ENCODE measurements at regions not wholly inside any gene's neighbourhood (a gene's known extent, or its start where the extent isn't known, plus 50 kb on each side); places are given as distances from the start of the nearest gene placed in this dataset.
A peak's percentile ranks its signal among the peaks of the same experiment; 100 is the strongest.

DNA sequence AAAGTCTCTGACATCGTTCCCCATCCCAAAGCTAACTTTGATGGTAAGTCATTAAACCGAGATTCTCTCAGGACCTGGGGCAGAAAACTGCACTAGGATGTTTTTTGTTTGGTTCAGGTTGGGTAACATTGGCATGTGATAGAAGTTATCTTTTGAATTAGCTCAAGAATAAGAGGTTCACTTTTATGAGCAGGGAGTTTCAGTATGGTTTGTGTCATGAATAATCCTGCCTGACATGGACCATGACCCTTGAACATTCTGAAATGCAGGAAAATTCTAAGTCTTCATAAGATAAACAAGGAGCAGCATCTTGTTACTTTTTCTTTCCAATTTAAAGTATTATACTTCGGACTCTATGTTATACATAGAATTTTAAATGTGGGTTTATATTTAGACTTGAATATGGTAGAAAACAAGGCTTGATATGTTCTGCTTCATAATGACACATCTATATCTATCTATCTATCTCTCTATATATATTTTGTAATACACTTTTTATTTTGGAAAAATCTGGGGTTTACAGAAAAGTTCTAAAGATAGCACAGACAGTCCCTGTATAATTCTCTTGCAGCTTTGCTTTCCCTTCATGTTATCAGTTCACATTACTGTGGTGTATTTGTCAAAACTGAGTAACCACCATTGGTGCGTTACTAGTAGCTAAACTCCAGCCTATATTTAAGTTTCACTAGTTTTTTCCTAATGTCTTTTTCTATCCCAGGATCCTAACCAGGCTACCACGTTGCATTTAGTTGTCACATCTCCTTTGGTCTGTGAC, 102.7 kb upstream of the TAF11L2 start:
- ChIA-PET POLR2A (interaction anchor here (0.8 kb wide), 1 partner anchor 16 kb away, joined by 6 read pairs; no protein-coding TSS in a partner anchor), CTCF (interaction anchor here (0.6 kb wide), 2 partner anchors 482 to 572 kb away, joined by 4 read pairs; no protein-coding TSS in a partner anchor)
- Mint-ChIP-seq H3K27me3 (ENCODE audit: insufficient read depth, unreplicated experiment) (no peaks in the 10 kb centered on the region), H3K9me3 (ENCODE audit: unreplicated experiment) (peaks cover 7% of the 10 kb centered on the region), H3K4me1 (ENCODE audit: insufficient read depth, unreplicated experiment) (peaks cover 22% of the 10 kb centered on the region), H3K36me3 (ENCODE audit: insufficient read depth, unreplicated experiment) (no peaks in the 10 kb centered on the region), H3K4me3 (ENCODE audit: unreplicated experiment) (no peak overlapping the region), H3K27ac (ENCODE audit: low read depth, unreplicated experiment) (no peak overlapping the region)
- no peak for DNase-seq (ENCODE audit: unreplicated experiment)
- BruUV-seq (replicated peaks), result no TSS peak
- TF ChIP-seq CTCF (IDR thresholded peaks at IDR 0.05; ENCODE audit: unreplicated experiment), result no peak
- intact Hi-C loops (cut with micrococcal nuclease), result no loop called here

GRCh38 chr5:17396247-17396646, 101.8 kb upstream of the TAF11L2 start:
- H3K27me3 Mint-ChIP-seq (ENCODE audit: insufficient read depth, unreplicated experiment), result no peaks in the 10 kb centered on the region
- H3K9me3 Mint-ChIP-seq (ENCODE audit: unreplicated experiment), result peaks cover 7% of the 10 kb centered on the region
- peaks cover 22% of the 10 kb centered on the region for H3K4me1 Mint-ChIP-seq (ENCODE audit: insufficient read depth, unreplicated experiment)
- intact Hi-C loops (cut with micrococcal nuclease), result no loop called here
- POLR2A ChIA-PET, result interaction anchor here (0.8 kb wide), 1 partner anchor 297 kb away, joined by 4 read pairs; no protein-coding TSS in a partner anchor
- CTCF ChIA-PET, result no interaction called here
- DNase-seq (ENCODE audit: unreplicated experiment), result no peak
- no peaks in the 10 kb centered on the region for H3K36me3 Mint-ChIP-seq (ENCODE audit: insufficient read depth, unreplicated experiment)
- BruUV-seq (replicated peaks), result no TSS peak
- no peak for TF ChIP-seq CTCF (IDR thresholded peaks at IDR 0.05; ENCODE audit: unreplicated experiment)
- H3K4me3 Mint-ChIP-seq (ENCODE audit: unreplicated experiment), result no peak overlapping the region
- no peak overlapping the region for H3K27ac Mint-ChIP-seq (ENCODE audit: low read depth, unreplicated experiment)

- TF ChIP-seq CTCF (IDR thresholded peaks at IDR 0.05; ENCODE audit: unreplicated experiment), result no peak
- CTCF ChIA-PET, result interaction anchor here (0.7 kb wide), 1 partner anchor 211 kb away, joined by 4 read pairs; no protein-coding TSS in a partner anchor
- Mint-ChIP-seq H3K36me3 (ENCODE audit: insufficient read depth, unreplicated experiment) (no peaks in the 10 kb centered on the region), H3K27ac (ENCODE audit: low read depth, unreplicated experiment) (no peak overlapping the region), H3K4me1 (ENCODE audit: insufficient read depth, unreplicated experiment) (peaks cover 22% of the 10 kb centered on the region), H3K4me3 (ENCODE audit: unreplicated experiment) (no peak overlapping the region), H3K27me3 (ENCODE audit: insufficient read depth, unreplicated experiment) (no peaks in the 10 kb centered on the region), H3K9me3 (ENCODE audit: unreplicated experiment) (peaks cover 7% of the 10 kb centered on the region)
- DNase-seq (ENCODE audit: unreplicated experiment), result peak; percentile 70
- intact Hi-C loops (cut with micrococcal nuclease), result no loop called here
- no TSS peak for BruUV-seq (replicated peaks)
- POLR2A ChIA-PET, result no interaction called here
Observed at GRCh38 chr5:17398431-17398830, 99.6 kb upstream of the TAF11L2 start.

- Mint-ChIP-seq H3K9me3 (ENCODE audit: unreplicated experiment) (peaks cover 4% of the 10 kb centered on the region), H3K36me3 (ENCODE audit: insufficient read depth, unreplicated experiment) (no peaks in the 10 kb centered on the region), H3K27ac (ENCODE audit: low read depth, unreplicated experiment) (no peak overlapping the region), H3K27me3 (ENCODE audit: insufficient read depth, unreplicated experiment) (no peaks in the 10 kb centered on the region), H3K4me3 (ENCODE audit: unreplicated experiment) (no peak overlapping the region), H3K4me1 (ENCODE audit: insufficient read depth, unreplicated experiment) (peaks cover 22% of the 10 kb centered on the region)
- POLR2A ChIA-PET, result no interaction called here
- no peak for TF ChIP-seq CTCF (IDR thresholded peaks at IDR 0.05; ENCODE audit: unreplicated experiment)
- DNase-seq (ENCODE audit: unreplicated experiment), result no peak
- BruUV-seq (replicated peaks), result no TSS peak
- CTCF ChIA-PET, result interaction anchor here (0.7 kb wide), 1 partner anchor 212 kb away, joined by 4 read pairs; no protein-coding TSS in a partner anchor
- intact Hi-C loops (cut with micrococcal nuclease), result no loop called here
Observed at GRCh38 chr5:17398866-17399835, 98.9 kb upstream of the TAF11L2 start.

All from MCF 10A (cell line).